DOHH2 (cell line): ENCODE measurements at regions not wholly inside any gene's neighbourhood (a gene's known extent, or its start where the extent isn't known, plus 50 kb on each side); places are given as distances from the start of the nearest gene placed in this dataset.

Experiments used
- EZH2phosphoT487 ChIP-seq: fragments of 200-600 bp; sonication (generic); IDR thresholded peaks from 2 replicates; pipeline ENCODE4 v1.6.1; 2017; ENCODE audit warnings: borderline replicate concordance, mild to moderate bottlenecking, antibody characterized with exemption, low read length, moderate library complexity, mixed read lengths
- TF ChIP-seq, protein P1 (sequence below): fragments of 200-600 bp; sonication (generic); IDR thresholded peaks from one replicate; pipeline ENCODE4 v1.5.1; 2014; ENCODE audit warnings: antibody characterized with exemption, mild to moderate bottlenecking, low read depth, low read length; ENCODE audit not compliant: poor library complexity, severe bottlenecking

GRCh38 chr4:115292320-115293092 is 179.1 kb upstream of the NDST4 start:
- TF ChIP-seq EZH2phosphoT487 = no peak
- TF ChIP-seq, protein P1, sequence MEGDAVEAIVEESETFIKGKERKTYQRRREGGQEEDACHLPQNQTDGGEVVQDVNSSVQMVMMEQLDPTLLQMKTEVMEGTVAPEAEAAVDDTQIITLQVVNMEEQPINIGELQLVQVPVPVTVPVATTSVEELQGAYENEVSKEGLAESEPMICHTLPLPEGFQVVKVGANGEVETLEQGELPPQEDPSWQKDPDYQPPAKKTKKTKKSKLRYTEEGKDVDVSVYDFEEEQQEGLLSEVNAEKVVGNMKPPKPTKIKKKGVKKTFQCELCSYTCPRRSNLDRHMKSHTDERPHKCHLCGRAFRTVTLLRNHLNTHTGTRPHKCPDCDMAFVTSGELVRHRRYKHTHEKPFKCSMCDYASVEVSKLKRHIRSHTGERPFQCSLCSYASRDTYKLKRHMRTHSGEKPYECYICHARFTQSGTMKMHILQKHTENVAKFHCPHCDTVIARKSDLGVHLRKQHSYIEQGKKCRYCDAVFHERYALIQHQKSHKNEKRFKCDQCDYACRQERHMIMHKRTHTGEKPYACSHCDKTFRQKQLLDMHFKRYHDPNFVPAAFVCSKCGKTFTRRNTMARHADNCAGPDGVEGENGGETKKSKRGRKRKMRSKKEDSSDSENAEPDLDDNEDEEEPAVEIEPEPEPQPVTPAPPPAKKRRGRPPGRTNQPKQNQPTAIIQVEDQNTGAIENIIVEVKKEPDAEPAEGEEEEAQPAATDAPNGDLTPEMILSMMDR = no peak
